GM12878 (cell line): ENCODE measurements at regions not wholly inside any gene's neighbourhood (a gene's known extent, or its start where the extent isn't known, plus 50 kb on each side); places are given as distances from the start of the nearest gene placed in this dataset.

Source experiments
- ATAC-seq: fragments of 200-7000 bp; cut with Tn5 transposase; 3 replicates; pipeline ENCODE4 v1.9.1; 2020; ENCODE audit warnings: mild to moderate bottlenecking, moderate library complexity
- BruUV-seq: library from RNA; stranded (reverse); fragments of 400-500 nt; replicated peaks from 2 replicates; lab custom pipeline; 2021; lab: Mats Ljungman, UMichigan
- CTCF ChIA-PET: fragments of 300-600 bp; sonication (Branson Sonifier 250); formaldehyde crosslinking; extraction: SDS; loops from one replicate; lab custom pipeline; 2021; ENCODE audit warnings: inconsistent platforms; lab: Yijun Ruan, JAX
- POLR2A ChIA-PET: fragments of 350-600 bp; formaldehyde crosslinking; extraction: SDS; loops from one replicate; lab custom pipeline; 2021; ENCODE audit warnings: inconsistent platforms; lab: Charles Lee
- RAD21 ChIA-PET: fragments of 300-600 bp; sonication (Branson Sonifier 250); formaldehyde crosslinking; loops from one replicate; lab custom pipeline; 2023; ENCODE audit warnings: antibody characterized with exemption; ENCODE audit not compliant: unreplicated experiment; lab: Charles Lee
- SMC1A ChIA-PET: fragments of 300-600 bp; sonication (Branson Sonifier 250); formaldehyde crosslinking; loops from one replicate; lab custom pipeline; 2023; ENCODE audit not compliant: unreplicated experiment, uncharacterized antibody; lab: Charles Lee
- DNase-seq: peaks from one replicate; pipeline ENCODE4 v3.0.0-alpha.2; 2011; ENCODE audit warnings: low read depth, low spot score
- FAIRE-seq: peaks from 3 replicates; lab custom pipeline; 2011; peaks lifted over from hg19 to GRCh38; lab: Jason Lieb, UNC
- H2AFZ ChIP-seq: 2 replicates; pipeline ENCODE4 v1.6.0; 2011; ENCODE audit warnings: low read depth, low read length, control low read depth; ENCODE audit not compliant: control insufficient read depth
- H3K27ac ChIP-seq: 2 replicates; pipeline ENCODE4 v1.5.1; 2011; ENCODE audit warnings: control low read depth; ENCODE audit not compliant: control insufficient read depth, insufficient read depth
- H3K27me3 ChIP-seq, 2 experiments: replicated peaks in 1 of 2; 2 replicates each; pipeline versions ENCODE4 v1.6.0 to v1.6.1; 2011; ENCODE audit warnings: low read length in 1 of 2; ENCODE audit not compliant: control insufficient read depth in 2 of 2, insufficient read depth in 2 of 2
- H3K36me3 ChIP-seq, 2 experiments: 2 replicates each; pipeline ENCODE4 v1.5.1; 2011; ENCODE audit warnings: low read length in 1 of 2; ENCODE audit not compliant: control insufficient read depth in 2 of 2, insufficient read depth in 2 of 2
- H3K4me1 ChIP-seq: 2 replicates; pipeline ENCODE4 v1.6.1; 2011; ENCODE audit warnings: mild to moderate bottlenecking, low read length, moderate library complexity, mixed read lengths; ENCODE audit not compliant: control insufficient read depth, insufficient read depth
- H3K4me2 ChIP-seq: 2 replicates; pipeline ENCODE4 v1.6.0; 2011; ENCODE audit warnings: control low read depth; ENCODE audit not compliant: control insufficient read depth, insufficient read depth
- H3K4me3 ChIP-seq: fragments of 200-600 bp; sonication (generic); 2 replicates; pipeline ENCODE4 v1.5.1; 2016
- H3K79me2 ChIP-seq: 2 replicates; pipeline ENCODE4 v1.6.0; 2011; ENCODE audit warnings: low read length; ENCODE audit not compliant: control insufficient read depth, insufficient read depth
- H3K9ac ChIP-seq: 2 replicates; pipeline ENCODE4 v1.8.0; 2011; ENCODE audit warnings: low read length, control low read depth, mixed read lengths; ENCODE audit not compliant: control insufficient read depth, insufficient read depth
- H3K9me3 ChIP-seq: replicated peaks from 3 replicates; pipeline ENCODE4 v1.5.1; 2011; ENCODE audit warnings: mild to moderate bottlenecking, low read length; ENCODE audit not compliant: control insufficient read depth, insufficient read depth
- H4K20me1 ChIP-seq: 2 replicates; pipeline ENCODE4 v1.6.0; 2011; ENCODE audit not compliant: control insufficient read depth, insufficient read depth
- CEBPB ChIP-seq, 2 experiments: fragments of 150-350 bp in 1 of 2; IDR thresholded peaks; 2 replicates each; pipeline ENCODE4 v1.6.1; 2012 to 2014; ENCODE audit warnings: low read depth in 2 of 2, low read length in 2 of 2, borderline replicate concordance in 1 of 2, inconsistent platforms in 1 of 2
- FOXM1 ChIP-seq: IDR thresholded peaks from 2 replicates; pipeline ENCODE4 v1.6.1; 2012; ENCODE audit warnings: low read depth, mild to moderate bottlenecking, inconsistent platforms, low read length, moderate library complexity
- NFYB ChIP-seq: IDR thresholded peaks from 2 replicates; pipeline ENCODE4 v1.6.1; 2011; ENCODE audit warnings: low read depth, mild to moderate bottlenecking, low read length, improper control_type of control experiment, moderate library complexity; ENCODE audit not compliant: insufficient read depth
- POLR2AphosphoS5 ChIP-seq: IDR thresholded peaks from 2 replicates; pipeline ENCODE4 v1.6.1; 2011; ENCODE audit warnings: mild to moderate bottlenecking, low read length, inconsistent platforms
- SMC3 ChIP-seq: IDR thresholded peaks from 2 replicates; pipeline ENCODE4 v1.6.1; 2011; ENCODE audit warnings: low read length, improper control_type of control experiment, borderline replicate concordance
- TCF7 ChIP-seq: IDR thresholded peaks from 2 replicates; pipeline ENCODE4 v1.6.1; 2014; ENCODE audit warnings: antibody characterized with exemption, borderline replicate concordance
- WRNIP1 ChIP-seq: IDR thresholded peaks from 2 replicates; pipeline ENCODE4 v1.6.1; 2011; ENCODE audit warnings: low read depth, low read length, improper control_type of control experiment, borderline replicate concordance
- in situ Hi-C: fragments of 300-500 bp; cut with MboI; formaldehyde crosslinking; loops from 9 replicates; pipeline ENCODE4 v1.14.3; 2018; ENCODE audit warnings: mixed read lengths
- intact Hi-C: fragments of 100-400 bp; cut with micrococcal nuclease; formaldehyde crosslinking; loops from one replicate; pipeline ENCODE4 v1.14.2; 2022; ENCODE audit not compliant: unreplicated experiment
- TF ChIP-seq, protein P1 (sequence below): IDR thresholded peaks from 2 replicates; pipeline ENCODE4 v1.6.1; 2012; ENCODE audit warnings: mild to moderate bottlenecking, low read depth, low read length
- TF ChIP-seq, protein P2 (sequence below): fragments of 450-650 bp; IDR thresholded peaks from 2 replicates; pipeline ENCODE4 v1.6.1; 2017; ENCODE audit warnings: mild to moderate bottlenecking, moderate library complexity

DNA sequence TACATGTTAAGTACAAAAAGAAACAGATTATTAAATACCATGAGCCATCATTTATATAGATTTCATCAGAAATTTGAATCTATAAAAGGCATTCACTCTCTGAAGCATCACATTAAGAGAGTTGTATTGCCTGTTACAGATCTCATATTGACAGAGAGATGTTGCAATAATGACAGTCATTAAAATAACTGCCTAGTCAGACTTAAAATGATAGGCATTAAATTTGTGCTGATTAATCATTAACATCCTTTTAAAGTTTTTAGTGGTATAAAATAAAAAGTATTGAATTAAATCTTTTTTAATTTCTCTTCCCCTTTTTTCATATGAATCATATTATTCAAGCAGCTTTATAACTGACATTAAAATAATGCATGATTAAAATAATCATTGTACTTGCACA, 404.9 kb upstream of the FAM174A start:
- ChIA-PET CTCF (no interaction called here), POLR2A (no interaction called here), RAD21 (no interaction called here), SMC1A (no interaction called here)
- Histone ChIP-seq H3K4me1 (no peaks in the 10 kb centered on the region), H3K4me3 (no peak overlapping the region), H3K36me3 (no peaks in the 10 kb centered on the region), H3K27ac (no peak overlapping the region), H2AFZ (no peak overlapping the region), H3K27me3 (no peaks in the 10 kb centered on the region), H3K79me2 (no peaks in the 10 kb centered on the region), H3K9ac (no peak overlapping the region), H4K20me1 (no peaks in the 10 kb centered on the region), H3K4me2 (no peak overlapping the region), H3K9me3 (no peaks in the 10 kb centered on the region)
- TF ChIP-seq, protein P1, sequence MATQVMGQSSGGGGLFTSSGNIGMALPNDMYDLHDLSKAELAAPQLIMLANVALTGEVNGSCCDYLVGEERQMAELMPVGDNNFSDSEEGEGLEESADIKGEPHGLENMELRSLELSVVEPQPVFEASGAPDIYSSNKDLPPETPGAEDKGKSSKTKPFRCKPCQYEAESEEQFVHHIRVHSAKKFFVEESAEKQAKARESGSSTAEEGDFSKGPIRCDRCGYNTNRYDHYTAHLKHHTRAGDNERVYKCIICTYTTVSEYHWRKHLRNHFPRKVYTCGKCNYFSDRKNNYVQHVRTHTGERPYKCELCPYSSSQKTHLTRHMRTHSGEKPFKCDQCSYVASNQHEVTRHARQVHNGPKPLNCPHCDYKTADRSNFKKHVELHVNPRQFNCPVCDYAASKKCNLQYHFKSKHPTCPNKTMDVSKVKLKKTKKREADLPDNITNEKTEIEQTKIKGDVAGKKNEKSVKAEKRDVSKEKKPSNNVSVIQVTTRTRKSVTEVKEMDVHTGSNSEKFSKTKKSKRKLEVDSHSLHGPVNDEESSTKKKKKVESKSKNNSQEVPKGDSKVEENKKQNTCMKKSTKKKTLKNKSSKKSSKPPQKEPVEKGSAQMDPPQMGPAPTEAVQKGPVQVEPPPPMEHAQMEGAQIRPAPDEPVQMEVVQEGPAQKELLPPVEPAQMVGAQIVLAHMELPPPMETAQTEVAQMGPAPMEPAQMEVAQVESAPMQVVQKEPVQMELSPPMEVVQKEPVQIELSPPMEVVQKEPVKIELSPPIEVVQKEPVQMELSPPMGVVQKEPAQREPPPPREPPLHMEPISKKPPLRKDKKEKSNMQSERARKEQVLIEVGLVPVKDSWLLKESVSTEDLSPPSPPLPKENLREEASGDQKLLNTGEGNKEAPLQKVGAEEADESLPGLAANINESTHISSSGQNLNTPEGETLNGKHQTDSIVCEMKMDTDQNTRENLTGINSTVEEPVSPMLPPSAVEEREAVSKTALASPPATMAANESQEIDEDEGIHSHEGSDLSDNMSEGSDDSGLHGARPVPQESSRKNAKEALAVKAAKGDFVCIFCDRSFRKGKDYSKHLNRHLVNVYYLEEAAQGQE: no peak
- TF ChIP-seq, protein P2, sequence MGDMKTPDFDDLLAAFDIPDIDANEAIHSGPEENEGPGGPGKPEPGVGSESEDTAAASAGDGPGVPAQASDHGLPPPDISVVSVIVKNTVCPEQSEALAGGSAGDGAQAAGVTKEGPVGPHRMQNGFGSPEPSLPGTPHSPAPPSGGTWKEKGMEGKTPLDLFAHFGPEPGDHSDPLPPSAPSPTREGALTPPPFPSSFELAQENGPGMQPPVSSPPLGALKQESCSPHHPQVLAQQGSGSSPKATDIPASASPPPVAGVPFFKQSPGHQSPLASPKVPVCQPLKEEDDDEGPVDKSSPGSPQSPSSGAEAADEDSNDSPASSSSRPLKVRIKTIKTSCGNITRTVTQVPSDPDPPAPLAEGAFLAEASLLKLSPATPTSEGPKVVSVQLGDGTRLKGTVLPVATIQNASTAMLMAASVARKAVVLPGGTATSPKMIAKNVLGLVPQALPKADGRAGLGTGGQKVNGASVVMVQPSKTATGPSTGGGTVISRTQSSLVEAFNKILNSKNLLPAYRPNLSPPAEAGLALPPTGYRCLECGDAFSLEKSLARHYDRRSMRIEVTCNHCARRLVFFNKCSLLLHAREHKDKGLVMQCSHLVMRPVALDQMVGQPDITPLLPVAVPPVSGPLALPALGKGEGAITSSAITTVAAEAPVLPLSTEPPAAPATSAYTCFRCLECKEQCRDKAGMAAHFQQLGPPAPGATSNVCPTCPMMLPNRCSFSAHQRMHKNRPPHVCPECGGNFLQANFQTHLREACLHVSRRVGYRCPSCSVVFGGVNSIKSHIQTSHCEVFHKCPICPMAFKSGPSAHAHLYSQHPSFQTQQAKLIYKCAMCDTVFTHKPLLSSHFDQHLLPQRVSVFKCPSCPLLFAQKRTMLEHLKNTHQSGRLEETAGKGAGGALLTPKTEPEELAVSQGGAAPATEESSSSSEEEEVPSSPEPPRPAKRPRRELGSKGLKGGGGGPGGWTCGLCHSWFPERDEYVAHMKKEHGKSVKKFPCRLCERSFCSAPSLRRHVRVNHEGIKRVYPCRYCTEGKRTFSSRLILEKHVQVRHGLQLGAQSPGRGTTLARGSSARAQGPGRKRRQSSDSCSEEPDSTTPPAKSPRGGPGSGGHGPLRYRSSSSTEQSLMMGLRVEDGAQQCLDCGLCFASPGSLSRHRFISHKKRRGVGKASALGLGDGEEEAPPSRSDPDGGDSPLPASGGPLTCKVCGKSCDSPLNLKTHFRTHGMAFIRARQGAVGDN: no peak
- TF ChIP-seq SMC3 (no peak), WRNIP1 (no peak), TCF7 (no peak), FOXM1 (no peak), POLR2AphosphoS5 (no peak), NFYB (no peak), CEBPB (IDR thresholded peaks at IDR 0.05; ENCODE audit: borderline replicate concordance in 1 of 2, low read depth in 2 of 2, low read length in 2 of 2) (no peak)
- intact Hi-C loops (no loop called here), in situ Hi-C loops (no loop called here)
- no TSS peak for BruUV-seq
- no peak for DNase-seq
- ATAC-seq: no peak
- peak; percentile 47 for FAIRE-seq
